HEK293T (cell line): ENCODE measurements at regions not wholly inside any gene's neighbourhood (a gene's known extent, or its start where the extent isn't known, plus 50 kb on each side); places are given as distances from the start of the nearest gene placed in this dataset.

Experiments
- CTCF ChIA-PET: fragments of 350-600 bp; formaldehyde crosslinking; extraction: SDS; loops from one replicate; lab custom pipeline; 2021; ENCODE audit warnings: antibody characterized with exemption, inconsistent platforms; lab: Yijun Ruan, JAX
- POLR2A ChIA-PET: fragments of 350-600 bp; formaldehyde crosslinking; extraction: SDS; loops from one replicate; lab custom pipeline; 2020; ENCODE audit warnings: antibody characterized with exemption, inconsistent platforms; lab: Yijun Ruan, JAX
- DNase-seq: peaks from one replicate; pipeline ENCODE4 v3.0.0; 2012; ENCODE audit warnings: mixed read lengths; ENCODE audit errors: extremely low spot score
- ARNT ChIP-seq: fragments of 450-650 bp; IDR thresholded peaks from 2 replicates; pipeline ENCODE4 v1.6.1; 2017; ENCODE audit warnings: mild to moderate bottlenecking
- BHLHE40 ChIP-seq: fragments of 450-650 bp; IDR thresholded peaks from 2 replicates; pipeline ENCODE4 v1.6.1; 2016; ENCODE audit warnings: mild to moderate bottlenecking, moderate library complexity, borderline replicate concordance
- CTBP1 ChIP-seq: fragments of 450-650 bp; IDR thresholded peaks from 2 replicates; pipeline ENCODE4 v1.6.1; 2016; ENCODE audit warnings: borderline replicate concordance
- ELF4 ChIP-seq: fragments of 450-650 bp; IDR thresholded peaks from 2 replicates; pipeline ENCODE4 v1.6.1; 2017; ENCODE audit warnings: antibody characterized with exemption
- FOXA1 ChIP-seq: fragments of 450-650 bp; IDR thresholded peaks from 2 replicates; pipeline ENCODE4 v1.6.1; 2016; ENCODE audit warnings: mild to moderate bottlenecking
- FOXK2 ChIP-seq: fragments of 450-650 bp; IDR thresholded peaks from 2 replicates; pipeline ENCODE4 v1.6.1; 2016; ENCODE audit warnings: mild to moderate bottlenecking
- FOXM1 ChIP-seq: fragments of 450-650 bp; IDR thresholded peaks from 2 replicates; pipeline ENCODE4 v1.6.1; 2017; ENCODE audit warnings: mild to moderate bottlenecking, borderline replicate concordance
- HDGF ChIP-seq: fragments of 450-650 bp; IDR thresholded peaks from 2 replicates; pipeline ENCODE4 v1.6.1; 2017; ENCODE audit warnings: antibody characterized with exemption, borderline replicate concordance
- L3MBTL2 ChIP-seq: fragments of 450-650 bp; conservative IDR thresholded peaks from 2 replicates; pipeline ENCODE4 v1.6.1; 2016; ENCODE audit warnings: mild to moderate bottlenecking
- LEF1 ChIP-seq: fragments of 450-650 bp; IDR thresholded peaks from 2 replicates; pipeline ENCODE4 v1.6.1; 2017; ENCODE audit warnings: mild to moderate bottlenecking, borderline replicate concordance
- NFRKB ChIP-seq: fragments of 450-650 bp; IDR thresholded peaks from 2 replicates; pipeline ENCODE4 v1.6.1; 2016; ENCODE audit warnings: mild to moderate bottlenecking, moderate library complexity
- PKNOX1 ChIP-seq: fragments of 450-650 bp; IDR thresholded peaks from 2 replicates; pipeline ENCODE4 v1.6.1; 2016
- SP1 ChIP-seq: fragments of 450-650 bp; IDR thresholded peaks from 2 replicates; pipeline ENCODE4 v1.6.1; 2017
- SUZ12 ChIP-seq: fragments of 450-650 bp; IDR thresholded peaks from 2 replicates; pipeline ENCODE4 v1.6.1; 2016; ENCODE audit warnings: mild to moderate bottlenecking
- TARDBP ChIP-seq: fragments of 450-650 bp; IDR thresholded peaks from 2 replicates; pipeline ENCODE4 v1.6.1; 2016
- ZNF384 ChIP-seq: fragments of 450-650 bp; IDR thresholded peaks from 2 replicates; pipeline ENCODE4 v1.6.1; 2016

GRCh38 chr4:115865736-115866135 is 752.3 kb upstream of the NDST4 start:
- ChIA-PET POLR2A (no interaction called here), CTCF (no interaction called here)
- TF ChIP-seq SP1: no peak
- DNase-seq: no peak

DNA sequence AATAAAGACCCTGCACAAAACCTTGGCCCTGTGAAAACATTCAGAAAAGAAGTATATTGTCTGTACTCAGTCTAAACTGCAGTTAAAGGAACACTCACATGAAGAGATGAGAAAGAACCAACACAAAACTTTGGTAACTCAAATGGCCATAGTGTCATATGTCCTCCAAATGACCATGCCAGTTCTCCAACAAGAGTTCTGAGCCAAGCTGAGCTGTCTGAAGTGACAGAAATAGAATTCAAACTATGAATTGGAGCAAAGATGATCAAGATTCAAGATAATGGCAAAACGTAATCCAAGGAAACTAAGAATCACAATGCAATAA is 739.3 kb upstream of the NDST4 start:
- CTCF ChIA-PET: interaction anchor here (0.6 to 1.3 kb wide), 5 partner anchors 15 to 1124 kb away, joined by 3 to 7 read pairs (median 3); no protein-coding TSS in a partner anchor
- POLR2A ChIA-PET: no interaction called here

GRCh38 chr4:115851918-115852766 is 738.7 kb upstream of the NDST4 start:
- POLR2A ChIA-PET: no interaction called here
- peak; percentile 55 for DNase-seq
- CTCF ChIA-PET: interaction anchor here (0.5 to 1.3 kb wide), 6 partner anchors 15 to 1124 kb away, joined by 3 to 7 read pairs (median 3); no protein-coding TSS in a partner anchor
- TF ChIP-seq NFRKB (no peak), LEF1 (no peak), SUZ12 (no peak), ARNT (no peak), SP1 (no peak), CTBP1 (no peak), PKNOX1 (no peak), FOXM1 (no peak)

More for the DNA sequence above, 739.3 kb upstream of the NDST4 start:
- no peak for DNase-seq
- TF ChIP-seq FOXA1 (no peak), CTBP1 (no peak), FOXK2 (no peak), LEF1 (no peak), SUZ12 (no peak), ZNF384 (no peak), BHLHE40 (no peak), HDGF (no peak), NFRKB (no peak), TARDBP (no peak), ARNT (no peak), ELF4 (no peak), SP1 (no peak), PKNOX1 (no peak), FOXM1 (no peak), L3MBTL2 (no peak)

DNA sequence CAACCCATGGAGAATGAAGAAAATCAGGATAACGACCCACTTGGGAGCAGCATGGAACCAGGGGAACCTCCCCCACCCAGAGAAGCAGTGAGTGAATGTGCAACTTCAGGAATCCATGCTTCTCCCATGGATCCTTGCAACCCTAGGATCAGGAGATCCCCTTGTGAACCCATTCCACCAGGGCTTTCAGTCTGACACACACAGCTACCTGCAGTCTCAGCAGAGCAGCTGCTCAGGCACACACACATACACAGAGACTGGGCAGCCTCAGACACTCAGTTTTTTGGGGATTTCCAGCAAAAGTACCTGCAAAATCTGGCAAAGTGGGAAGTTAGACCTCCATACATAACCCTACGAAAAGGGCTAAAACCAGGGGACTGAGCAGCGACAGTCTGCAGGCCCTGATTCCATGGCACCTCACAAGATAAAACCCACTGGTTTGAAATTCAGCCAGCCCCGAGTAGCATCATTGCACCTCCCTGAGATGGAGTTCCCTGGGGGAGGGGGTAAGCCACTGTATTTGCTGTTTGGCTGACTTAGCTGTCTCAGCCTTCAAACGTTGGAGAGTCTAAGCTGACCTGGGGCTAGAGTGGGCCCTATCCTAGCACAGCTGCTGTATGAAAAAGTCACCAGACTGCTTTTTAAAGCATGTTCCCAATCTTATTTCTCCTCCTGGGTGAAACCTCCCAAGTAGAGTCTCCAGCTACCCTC is 737.5 kb upstream of the NDST4 start:
- TF ChIP-seq L3MBTL2 (no peak), PKNOX1 (no peak), FOXM1 (no peak), SUZ12 (no peak), FOXK2 (no peak), NFRKB (no peak), FOXA1 (no peak), LEF1 (no peak), SP1 (no peak), CTBP1 (no peak), ZNF384 (no peak), HDGF (no peak), TARDBP (no peak)
- CTCF ChIA-PET: no interaction called here
- no peak for DNase-seq
- POLR2A ChIA-PET: no interaction called here

DNA sequence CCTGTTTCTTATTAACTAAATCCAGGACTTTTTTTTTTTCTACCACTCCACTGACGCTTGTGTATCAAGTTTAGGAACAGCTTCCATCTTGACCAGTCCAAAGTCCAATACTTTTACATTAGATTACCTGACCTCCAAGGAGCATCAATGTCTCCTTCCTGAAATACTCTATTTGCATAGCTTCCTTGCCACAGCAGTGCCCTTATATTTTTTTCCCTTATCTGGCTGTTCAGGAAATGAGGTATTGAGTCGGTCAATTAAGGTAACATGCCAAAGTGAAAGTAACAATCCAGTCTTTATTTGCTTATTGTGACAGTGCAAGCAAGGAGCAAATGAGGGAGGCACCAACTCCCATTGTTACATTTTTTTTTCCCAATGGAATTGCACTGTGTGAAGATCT is 730.8 kb upstream of the NDST4 start:
- POLR2A ChIA-PET: no interaction called here
- CTCF ChIA-PET: no interaction called here
- DNase-seq: no peak
- no peak for TF ChIP-seq ELF4

- CTCF ChIA-PET: no interaction called here
- TF ChIP-seq LEF1 (no peak), CTBP1 (no peak), SUZ12 (no peak), NFRKB (no peak), ARNT (no peak), SP1 (no peak), FOXK2 (no peak), TARDBP (no peak), FOXA1 (no peak), ELF4 (no peak), ZNF384 (no peak), BHLHE40 (no peak), HDGF (no peak), PKNOX1 (no peak), FOXM1 (no peak)
- no peak for DNase-seq
- POLR2A ChIA-PET: no interaction called here
Measured at GRCh38 chr4:115841871-115842270, 728.5 kb upstream of the NDST4 start.
